Epidermal melanocyte (primary cell): ENCODE measurements at regions not wholly inside any gene's neighbourhood (a gene's known extent, or its start where the extent isn't known, plus 50 kb on each side); places are given as distances from the start of the nearest gene placed in this dataset.

Experiments
- DNase-seq: peaks from one replicate; pipeline ENCODE4 v3.0.0; 2011; ENCODE audit warnings: low spot score; ENCODE audit not compliant: insufficient read length

GRCh38 chr10:124265776-124266467 lies 152.8 kb downstream of the OAT start:
- DNase-seq: no peak

GRCh38 chr10:124265391-124265745 lies 153.4 kb downstream of the OAT start:
- DNase-seq: no peak

GRCh38 chr10:124264711-124265390 lies 153.9 kb downstream of the OAT start:
- DNase-seq: no peak

- no peak for DNase-seq
Observed at GRCh38 chr10:124264271-124264670, 154.5 kb downstream of the OAT start.

- DNase-seq: no peak
Observed at GRCh38 chr10:124263726-124264125, 155.0 kb downstream of the OAT start.

- no peak for DNase-seq
Observed at GRCh38 chr10:124262971-124263370, 155.8 kb downstream of the OAT start.

GRCh38 chr10:124262234-124262865 lies 156.4 kb downstream of the OAT start:
- DNase-seq: no peak

- DNase-seq: no peak
Observed at GRCh38 chr10:124259139-124259825, 159.4 kb downstream of the OAT start.

- no peak for DNase-seq
Observed at GRCh38 chr10:124257781-124258180, 160.9 kb downstream of the OAT start.

GRCh38 chr10:124256151-124256550 lies 162.6 kb downstream of the OAT start:
- DNase-seq: peak; percentile 42

GRCh38 chr10:124255556-124255955 lies 162.2 kb upstream of the CHST15 start:
- DNase-seq: no peak

- no peak for DNase-seq
Observed at GRCh38 chr10:124254490-124254889, 161.1 kb upstream of the CHST15 start.

- peak; percentile 31 for DNase-seq
Observed at GRCh38 chr10:124253006-124253405, 159.6 kb upstream of the CHST15 start.

- DNase-seq: no peak
Observed at GRCh38 chr10:124252097-124252715, 158.8 kb upstream of the CHST15 start.

GRCh38 chr10:124251317-124252065 lies 158.1 kb upstream of the CHST15 start:
- no peak for DNase-seq

- DNase-seq: no peak
Observed at GRCh38 chr10:124250506-124250905, 157.1 kb upstream of the CHST15 start.

GRCh38 chr10:124249812-124250432 lies 156.5 kb upstream of the CHST15 start:
- no peak for DNase-seq

- no peak for DNase-seq
Observed at GRCh38 chr10:124249196-124249595, 155.8 kb upstream of the CHST15 start.

GRCh38 chr10:124248056-124249045 lies 155.0 kb upstream of the CHST15 start:
- no peak for DNase-seq
